ENCODE measurements at regions not wholly inside any gene's neighbourhood (a gene's known extent, or its start where the extent isn't known, plus 50 kb on each side); places are given as distances from the start of the nearest gene placed in this dataset.

GRCh38 chr3:6168256-6168655, 692.7 kb upstream of the GRM7 start:
- DNase-seq (ENCODE audit: low read depth in 4 of 6, low spot score in 6 of 6): no peak
- H3K4me1 ChIP-seq (ENCODE audit: control insufficient read depth, insufficient read depth, low read length): no peaks in the 10 kb centered on the region
- no CpG with 5 or more reads among the region's 8 CpGs for WGBS (ENCODE audit: insufficient coverage)
- H3K36me3 ChIP-seq (ENCODE audit: control insufficient read depth, insufficient read depth, low read length): no peaks in the 10 kb centered on the region
- no peak overlapping the region for H3K27ac ChIP-seq (ENCODE audit: low read depth, low read length)
- no peaks in the 10 kb centered on the region for H3K27me3 ChIP-seq (ENCODE audit: control insufficient read depth, insufficient read depth, low read length)
- H3K4me3 ChIP-seq (ENCODE audit: low read depth, low read length): no peak overlapping the region
- H3K9me3 ChIP-seq (ENCODE audit: control insufficient read depth, insufficient read depth, low read length): no peaks in the 10 kb centered on the region

DNA sequence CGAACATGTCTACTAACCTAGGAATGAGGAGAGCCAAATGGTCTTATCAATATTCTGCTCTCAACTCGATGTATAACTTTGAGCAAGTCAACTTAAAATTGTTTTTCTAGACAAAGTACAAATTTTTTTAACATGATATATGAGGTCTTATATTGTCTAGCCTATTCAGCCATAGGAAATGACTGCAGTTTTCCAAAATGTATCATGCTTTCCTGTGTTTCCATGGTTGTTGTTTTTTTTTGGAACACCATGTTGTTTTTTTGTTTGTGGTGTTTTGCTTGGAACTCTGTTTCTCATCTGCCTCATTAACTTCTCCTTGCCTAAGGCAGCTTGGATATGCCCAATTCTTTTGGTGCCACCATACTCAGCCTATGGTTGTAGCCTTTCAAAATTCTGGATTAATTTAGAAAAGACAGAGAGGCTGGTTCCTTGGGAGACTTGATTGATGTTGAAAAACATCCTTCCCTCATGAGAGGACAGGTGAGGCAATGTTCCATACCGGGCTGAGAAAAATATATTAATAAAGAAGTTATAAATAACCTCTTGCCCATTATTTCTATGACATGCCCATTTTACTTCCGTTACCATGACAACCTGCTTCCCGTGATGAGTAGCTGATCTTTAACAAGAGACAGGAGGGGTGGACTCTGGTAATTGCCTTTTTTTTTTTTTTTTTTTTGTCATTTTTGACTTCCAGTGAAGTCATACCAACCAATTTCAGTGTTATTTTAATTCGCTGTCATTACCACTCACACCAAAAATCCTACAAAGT, 687.9 kb upstream of the GRM7 start:
- Histone ChIP-seq H3K27me3 (ENCODE audit: control insufficient read depth, insufficient read depth, low read length) (no peaks in the 10 kb centered on the region), H3K4me1 (ENCODE audit: control insufficient read depth, insufficient read depth, low read length) (no peaks in the 10 kb centered on the region), H3K4me3 (ENCODE audit: low read depth, low read length) (no peak overlapping the region), H3K9me3 (ENCODE audit: control insufficient read depth, insufficient read depth, low read length) (peaks cover 2% of the 10 kb centered on the region), H3K27ac (ENCODE audit: low read depth, low read length) (no peak overlapping the region), H3K36me3 (ENCODE audit: control insufficient read depth, insufficient read depth, low read length) (no peaks in the 10 kb centered on the region)
- peak in 2 of 6 donors; percentile 21 to 28 for DNase-seq (ENCODE audit: low read depth in 4 of 6, low spot score in 6 of 6)
- no CpG with 5 or more reads among the region's 6 CpGs for WGBS (ENCODE audit: insufficient coverage)

DNA sequence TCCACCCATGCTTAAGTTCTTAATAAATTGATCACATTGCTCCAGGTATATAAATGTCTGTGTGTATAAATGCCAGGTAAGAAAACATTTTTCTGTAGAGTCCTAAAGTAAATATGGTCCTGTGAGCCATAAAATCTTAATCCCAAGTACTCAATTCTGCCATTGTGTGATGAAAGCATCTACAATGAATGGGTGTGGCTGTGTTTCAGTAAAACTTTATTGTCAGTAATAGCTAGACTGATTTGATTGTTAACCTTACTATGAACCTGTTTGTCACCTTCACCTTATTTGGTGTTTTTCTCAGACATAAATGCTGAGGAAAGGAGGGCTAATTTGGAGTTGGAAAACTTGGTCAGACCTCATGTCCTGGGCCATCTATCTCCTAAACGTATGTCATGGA, 683.5 kb upstream of the GRM7 start:
- H3K36me3 ChIP-seq (ENCODE audit: control insufficient read depth, insufficient read depth, low read length): no peaks in the 10 kb centered on the region
- no CpG with 5 or more reads among the region's 1 CpG for WGBS (ENCODE audit: insufficient coverage)
- no peak overlapping the region for H3K27ac ChIP-seq (ENCODE audit: low read depth, low read length)
- H3K4me3 ChIP-seq (ENCODE audit: low read depth, low read length): no peak overlapping the region
- H3K27me3 ChIP-seq (ENCODE audit: control insufficient read depth, insufficient read depth, low read length): no peaks in the 10 kb centered on the region
- H3K9me3 ChIP-seq (ENCODE audit: control insufficient read depth, insufficient read depth, low read length): peaks cover 4% of the 10 kb centered on the region
- DNase-seq (ENCODE audit: low read depth in 4 of 6, low spot score in 6 of 6): no peak
- H3K4me1 ChIP-seq (ENCODE audit: control insufficient read depth, insufficient read depth, low read length): no peaks in the 10 kb centered on the region

- WGBS (ENCODE audit: insufficient coverage): 100% methylated on average over 1 of the region's 3 CpGs
- Histone ChIP-seq H3K27me3 (ENCODE audit: control insufficient read depth, insufficient read depth, low read length) (no peaks in the 10 kb centered on the region), H3K9me3 (ENCODE audit: control insufficient read depth, insufficient read depth, low read length) (peaks cover 4% of the 10 kb centered on the region), H3K4me3 (ENCODE audit: low read depth, low read length) (no peak overlapping the region), H3K27ac (ENCODE audit: low read depth, low read length) (no peak overlapping the region), H3K36me3 (ENCODE audit: control insufficient read depth, insufficient read depth, low read length) (no peaks in the 10 kb centered on the region), H3K4me1 (ENCODE audit: control insufficient read depth, insufficient read depth, low read length) (no peaks in the 10 kb centered on the region)
- no peak for DNase-seq (ENCODE audit: low read depth in 4 of 6, low spot score in 6 of 6)
These were observed 681.2 kb upstream of the GRM7 start for GRCh38 chr3:6179761-6180160.

- H3K9me3 ChIP-seq (ENCODE audit: control insufficient read depth, insufficient read depth, low read length): peaks cover 4% of the 10 kb centered on the region
- H3K4me3 ChIP-seq (ENCODE audit: low read depth, low read length): no peak overlapping the region
- DNase-seq (ENCODE audit: low read depth in 4 of 6, low spot score in 6 of 6): no peak
- H3K27me3 ChIP-seq (ENCODE audit: control insufficient read depth, insufficient read depth, low read length): no peaks in the 10 kb centered on the region
- no peaks in the 10 kb centered on the region for H3K4me1 ChIP-seq (ENCODE audit: control insufficient read depth, insufficient read depth, low read length)
- H3K27ac ChIP-seq (ENCODE audit: low read depth, low read length): no peak overlapping the region
- no peaks in the 10 kb centered on the region for H3K36me3 ChIP-seq (ENCODE audit: control insufficient read depth, insufficient read depth, low read length)
These were observed 680.7 kb upstream of the GRM7 start for GRCh38 chr3:6180171-6180570.

DNA sequence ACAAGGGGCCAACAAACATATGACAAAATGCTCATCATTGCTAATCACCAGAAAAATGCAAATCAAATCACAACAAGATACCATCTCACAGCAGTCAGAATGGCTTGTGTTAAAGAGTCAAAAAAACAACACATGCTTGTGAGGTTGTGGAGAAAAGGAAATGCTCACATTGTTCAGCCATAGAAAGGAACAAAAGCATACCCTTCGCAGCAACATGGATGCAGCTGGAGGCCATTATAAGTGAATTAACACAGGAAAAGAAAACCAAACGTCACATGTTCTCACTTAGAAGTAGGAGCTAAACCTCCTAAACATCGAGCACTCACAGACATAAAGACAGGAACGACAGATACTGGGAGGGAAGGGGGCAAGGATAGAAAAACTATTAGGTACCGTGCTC, 678.4 kb upstream of the GRM7 start:
- H3K36me3 ChIP-seq (ENCODE audit: control insufficient read depth, insufficient read depth, low read length): no peaks in the 10 kb centered on the region
- no peak overlapping the region for H3K27ac ChIP-seq (ENCODE audit: low read depth, low read length)
- H3K27me3 ChIP-seq (ENCODE audit: control insufficient read depth, insufficient read depth, low read length): no peaks in the 10 kb centered on the region
- H3K9me3 ChIP-seq (ENCODE audit: control insufficient read depth, insufficient read depth, low read length): peaks cover 2% of the 10 kb centered on the region
- no peak for DNase-seq (ENCODE audit: low read depth in 4 of 6, low spot score in 6 of 6)
- no CpG with 5 or more reads among the region's 5 CpGs for WGBS (ENCODE audit: insufficient coverage)
- H3K4me3 ChIP-seq (ENCODE audit: low read depth, low read length): no peak overlapping the region
- H3K4me1 ChIP-seq (ENCODE audit: control insufficient read depth, insufficient read depth, low read length): no peaks in the 10 kb centered on the region

DNA sequence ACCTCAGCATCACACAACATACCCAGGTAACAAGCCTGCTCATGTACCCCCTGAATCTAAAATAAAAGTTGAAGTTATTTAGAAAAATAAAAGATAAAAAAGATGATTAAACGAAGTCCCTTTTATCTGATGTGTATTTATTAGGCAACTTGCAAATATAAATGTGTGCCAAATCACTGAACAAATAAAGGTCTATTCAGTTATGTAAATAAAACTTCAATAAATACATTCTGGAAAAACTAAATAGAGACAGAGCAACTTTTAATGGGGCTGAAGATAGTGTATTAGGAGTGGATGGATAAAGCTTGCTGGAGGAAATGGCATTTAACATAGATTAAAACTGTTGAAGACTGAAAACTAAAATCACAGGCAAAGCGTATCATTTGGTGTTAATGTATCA, 678.0 kb upstream of the GRM7 start:
- H3K9me3 ChIP-seq (ENCODE audit: control insufficient read depth, insufficient read depth, low read length): peaks cover 2% of the 10 kb centered on the region
- H3K27me3 ChIP-seq (ENCODE audit: control insufficient read depth, insufficient read depth, low read length): no peaks in the 10 kb centered on the region
- no peak overlapping the region for H3K4me3 ChIP-seq (ENCODE audit: low read depth, low read length)
- no peaks in the 10 kb centered on the region for H3K4me1 ChIP-seq (ENCODE audit: control insufficient read depth, insufficient read depth, low read length)
- DNase-seq (ENCODE audit: low read depth in 4 of 6, low spot score in 6 of 6): no peak
- no peak overlapping the region for H3K27ac ChIP-seq (ENCODE audit: low read depth, low read length)
- H3K36me3 ChIP-seq (ENCODE audit: control insufficient read depth, insufficient read depth, low read length): no peaks in the 10 kb centered on the region
- WGBS (ENCODE audit: insufficient coverage): no CpG with 5 or more reads among the region's 2 CpGs

GRCh38 chr3:6189384-6189783, 671.5 kb upstream of the GRM7 start:
- H3K9me3 ChIP-seq (ENCODE audit: control insufficient read depth, insufficient read depth, low read length): no peaks in the 10 kb centered on the region
- no peaks in the 10 kb centered on the region for H3K27me3 ChIP-seq (ENCODE audit: control insufficient read depth, insufficient read depth, low read length)
- no peak overlapping the region for H3K4me3 ChIP-seq (ENCODE audit: low read depth, low read length)
- no peaks in the 10 kb centered on the region for H3K36me3 ChIP-seq (ENCODE audit: control insufficient read depth, insufficient read depth, low read length)
- WGBS (ENCODE audit: insufficient coverage): 100% methylated on average over 1 of the region's 1 CpG
- no peak for DNase-seq (ENCODE audit: low read depth in 4 of 6, low spot score in 6 of 6)
- H3K27ac ChIP-seq (ENCODE audit: low read depth, low read length): no peak overlapping the region
- H3K4me1 ChIP-seq (ENCODE audit: control insufficient read depth, insufficient read depth, low read length): no peaks in the 10 kb centered on the region

DNA sequence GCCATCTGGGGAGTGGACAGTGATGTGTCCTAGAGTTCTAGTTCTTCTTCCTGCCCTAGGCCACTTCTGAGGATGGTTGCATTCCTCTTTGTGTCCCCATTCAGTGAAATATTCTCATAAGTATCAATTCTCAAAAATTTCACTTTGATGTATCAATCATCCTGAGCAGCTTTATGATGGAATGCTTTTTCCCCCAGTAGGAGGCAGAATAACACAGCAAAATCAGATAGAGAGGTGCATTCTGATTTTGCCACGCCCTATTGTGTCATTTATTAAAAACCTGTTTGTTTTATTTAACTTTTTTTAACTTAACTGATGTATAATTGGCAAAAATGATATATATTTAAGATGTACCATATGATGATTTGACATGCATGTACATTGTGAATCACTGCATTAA, 656.0 kb upstream of the GRM7 start:
- no peaks in the 10 kb centered on the region for H3K36me3 ChIP-seq (ENCODE audit: control insufficient read depth, insufficient read depth, low read length)
- WGBS (ENCODE audit: insufficient coverage): no CpG with 5 or more reads among the region's 1 CpG
- no peak for DNase-seq (ENCODE audit: low read depth in 4 of 6, low spot score in 6 of 6)

DNA sequence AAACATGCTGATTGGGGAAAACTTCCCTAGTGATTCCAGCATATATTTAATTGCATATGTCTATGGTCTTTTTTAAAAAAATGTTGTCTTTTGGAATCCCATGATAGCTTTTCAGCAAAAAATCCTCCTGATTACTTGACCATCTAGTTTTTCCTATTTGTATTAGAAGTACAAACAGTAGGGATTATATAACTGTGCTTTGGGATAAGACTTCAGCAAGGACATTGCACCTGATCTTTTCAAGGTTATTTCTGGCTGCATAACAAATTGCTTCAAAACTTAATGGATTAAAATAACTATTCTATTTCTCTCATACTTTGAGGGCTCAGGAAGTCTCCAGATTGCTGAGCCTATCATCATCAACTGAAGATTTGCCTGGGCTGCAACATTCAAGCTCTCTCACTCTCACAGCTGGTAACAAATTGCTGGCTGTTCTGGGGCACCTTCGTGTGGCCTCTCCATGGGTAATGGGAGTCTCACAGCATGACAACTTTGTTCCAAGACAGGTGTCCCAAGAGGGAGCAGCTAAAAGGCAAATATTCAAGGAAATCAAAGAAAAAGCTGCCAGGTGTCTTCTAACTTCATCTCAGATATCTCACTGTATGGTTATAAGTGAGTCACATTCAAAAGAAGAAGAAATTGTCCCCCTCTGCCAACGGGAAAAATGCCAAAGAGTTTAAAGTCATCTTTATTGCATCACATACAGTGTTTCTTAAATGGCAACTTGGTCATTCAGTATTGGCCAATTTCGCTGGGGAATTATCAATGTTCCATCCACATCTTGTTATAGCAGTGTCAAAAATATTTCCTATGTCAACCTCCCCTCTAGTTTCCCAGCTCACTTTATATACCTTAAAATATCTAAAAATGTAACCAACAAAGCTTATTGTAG, 644.5 kb upstream of the GRM7 start:
- H3K4me3 ChIP-seq (ENCODE audit: low read depth, low read length): no peak overlapping the region
- H3K36me3 ChIP-seq (ENCODE audit: control insufficient read depth, insufficient read depth, low read length): no peaks in the 10 kb centered on the region
- no peaks in the 10 kb centered on the region for H3K27me3 ChIP-seq (ENCODE audit: control insufficient read depth, insufficient read depth, low read length)
- no peak overlapping the region for H3K27ac ChIP-seq (ENCODE audit: low read depth, low read length)
- no peak for DNase-seq (ENCODE audit: low read depth in 4 of 6, low spot score in 6 of 6)
- 90% methylated on average over 2 of the region's 3 CpGs for WGBS (ENCODE audit: insufficient coverage)
- H3K4me1 ChIP-seq (ENCODE audit: control insufficient read depth, insufficient read depth, low read length): no peaks in the 10 kb centered on the region
- no peaks in the 10 kb centered on the region for H3K9me3 ChIP-seq (ENCODE audit: control insufficient read depth, insufficient read depth, low read length)

More for the DNA sequence above, 656.0 kb upstream of the GRM7 start:
- Histone ChIP-seq H3K27ac (ENCODE audit: low read depth, low read length) (no peak overlapping the region), H3K4me3 (ENCODE audit: low read depth, low read length) (no peak overlapping the region), H3K4me1 (ENCODE audit: control insufficient read depth, insufficient read depth, low read length) (no peaks in the 10 kb centered on the region), H3K27me3 (ENCODE audit: control insufficient read depth, insufficient read depth, low read length) (no peaks in the 10 kb centered on the region), H3K9me3 (ENCODE audit: control insufficient read depth, insufficient read depth, low read length) (no peaks in the 10 kb centered on the region)
